Smooth muscle cell (in vitro differentiated cells): ENCODE measurements at regions not wholly inside any gene's neighbourhood (a gene's known extent, or its start where the extent isn't known, plus 50 kb on each side); places are given as distances from the start of the nearest gene placed in this dataset.
A peak's percentile ranks its signal among the peaks of the same experiment; 100 is the strongest.

ENCODE experiments used
- DNase-seq: peaks from one replicate; lab custom pipeline; 2025; ENCODE audit not compliant: unreplicated experiment; lab: John Stamatoyannopoulos, UW
- H2AFZ ChIP-seq: fragments of 200-600 bp; sonication (generic); 2 replicates; pipeline ENCODE4 v1.6.0; 2016; ENCODE audit warnings: antibody characterized with exemption, low read depth, mild to moderate bottlenecking
- H3F3A ChIP-seq: fragments of 200-600 bp; sonication (generic); 2 replicates; pipeline ENCODE4 v1.6.0; 2017; ENCODE audit warnings: antibody characterized with exemption, low read depth
- H3K27ac ChIP-seq: fragments of 200-600 bp; sonication (generic); 2 replicates; pipeline ENCODE4 v1.5.1; 2016; ENCODE audit warnings: low read depth, mild to moderate bottlenecking
- H3K27me3 ChIP-seq: fragments of 200-600 bp; sonication (generic); 2 replicates; pipeline ENCODE4 v1.6.1; 2016; ENCODE audit warnings: low read depth, mild to moderate bottlenecking
- H3K36me3 ChIP-seq: fragments of 200-600 bp; sonication (generic); 2 replicates; pipeline ENCODE4 v1.5.1; 2016; ENCODE audit warnings: low read depth
- H3K4me1 ChIP-seq: fragments of 200-600 bp; sonication (generic); 2 replicates; pipeline ENCODE4 v1.5.1; 2016; ENCODE audit warnings: low read depth
- H3K4me2 ChIP-seq: fragments of 200-600 bp; sonication (generic); 2 replicates; pipeline ENCODE4 v1.6.0; 2016; ENCODE audit warnings: mild to moderate bottlenecking
- H3K4me3 ChIP-seq: fragments of 200-600 bp; sonication (generic); 2 replicates; pipeline ENCODE4 v1.5.1; 2016; ENCODE audit warnings: mild to moderate bottlenecking
- H3K79me2 ChIP-seq: fragments of 200-600 bp; sonication (generic); 2 replicates; pipeline ENCODE4 v1.6.0; 2016; ENCODE audit warnings: low read depth, mild to moderate bottlenecking
- H3K9ac ChIP-seq: fragments of 200-600 bp; sonication (generic); 2 replicates; pipeline ENCODE4 v1.6.0; 2016; ENCODE audit warnings: low read depth
- H3K9me3 ChIP-seq: fragments of 200-600 bp; sonication (generic); replicated peaks from 2 replicates; pipeline ENCODE4 v1.5.1; 2016; ENCODE audit warnings: low read depth
- H4K20me1 ChIP-seq: fragments of 200-600 bp; sonication (generic); 2 replicates; pipeline ENCODE4 v1.6.0; 2016; ENCODE audit warnings: low read depth
- WGBS: methylation state at CpG from one replicate; pipeline ENCODE4 v1.1.7; 2016; ENCODE audit warnings: low lambda C conversion rate; 5-methylcytosine and 5-hydroxymethylcytosine counted together
- TF ChIP-seq, protein P1 (sequence below): fragments of 200-600 bp; sonication (generic); IDR thresholded peaks from 2 replicates; pipeline ENCODE4 v1.5.1; 2017; ENCODE audit warnings: borderline replicate concordance, mild to moderate bottlenecking, antibody characterized with exemption; ENCODE audit not compliant: insufficient read depth, poor library complexity, severe bottlenecking

GRCh38 chr3:177333533-177334520 lies 136.5 kb upstream of the TBL1XR1 start:
- H3K79me2 ChIP-seq, result no peaks in the 10 kb centered on the region
- no peaks in the 10 kb centered on the region for H3K27me3 ChIP-seq
- 78% methylated on average over 7 of the region's 7 CpGs for WGBS
- H3K4me2 ChIP-seq, result no peak overlapping the region
- H3K27ac ChIP-seq, result no peak overlapping the region
- H3K9ac ChIP-seq, result no peak overlapping the region
- H3F3A ChIP-seq, result no peaks in the 10 kb centered on the region
- no peaks in the 10 kb centered on the region for H4K20me1 ChIP-seq
- no peaks in the 10 kb centered on the region for H3K9me3 ChIP-seq
- TF ChIP-seq, protein P1, sequence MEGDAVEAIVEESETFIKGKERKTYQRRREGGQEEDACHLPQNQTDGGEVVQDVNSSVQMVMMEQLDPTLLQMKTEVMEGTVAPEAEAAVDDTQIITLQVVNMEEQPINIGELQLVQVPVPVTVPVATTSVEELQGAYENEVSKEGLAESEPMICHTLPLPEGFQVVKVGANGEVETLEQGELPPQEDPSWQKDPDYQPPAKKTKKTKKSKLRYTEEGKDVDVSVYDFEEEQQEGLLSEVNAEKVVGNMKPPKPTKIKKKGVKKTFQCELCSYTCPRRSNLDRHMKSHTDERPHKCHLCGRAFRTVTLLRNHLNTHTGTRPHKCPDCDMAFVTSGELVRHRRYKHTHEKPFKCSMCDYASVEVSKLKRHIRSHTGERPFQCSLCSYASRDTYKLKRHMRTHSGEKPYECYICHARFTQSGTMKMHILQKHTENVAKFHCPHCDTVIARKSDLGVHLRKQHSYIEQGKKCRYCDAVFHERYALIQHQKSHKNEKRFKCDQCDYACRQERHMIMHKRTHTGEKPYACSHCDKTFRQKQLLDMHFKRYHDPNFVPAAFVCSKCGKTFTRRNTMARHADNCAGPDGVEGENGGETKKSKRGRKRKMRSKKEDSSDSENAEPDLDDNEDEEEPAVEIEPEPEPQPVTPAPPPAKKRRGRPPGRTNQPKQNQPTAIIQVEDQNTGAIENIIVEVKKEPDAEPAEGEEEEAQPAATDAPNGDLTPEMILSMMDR, result no peak
- H3K4me1 ChIP-seq, result peaks cover 7% of the 10 kb centered on the region
- no peaks in the 10 kb centered on the region for H3K36me3 ChIP-seq
- no peak overlapping the region for H3K4me3 ChIP-seq
- no peak for DNase-seq
- H2AFZ ChIP-seq, result no peak overlapping the region

DNA sequence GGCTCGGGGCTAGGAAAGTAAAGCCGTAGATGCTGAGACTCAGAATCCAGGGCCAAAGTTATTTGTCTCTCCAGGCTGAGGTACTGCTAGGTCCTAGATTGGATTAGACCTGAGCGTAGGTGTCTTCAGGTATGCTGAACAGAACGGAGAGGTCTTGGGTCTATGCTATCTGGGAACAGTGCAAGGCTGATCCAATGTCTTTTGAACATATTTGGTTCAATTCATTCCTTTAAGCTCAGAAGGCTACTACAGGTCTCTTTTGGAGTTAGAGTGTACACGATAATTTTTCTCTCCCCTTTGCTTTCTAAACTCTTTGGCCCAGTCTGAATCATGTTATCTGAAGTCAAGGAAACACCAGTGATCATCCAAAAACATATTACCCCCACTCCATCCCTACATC lies 137.5 kb upstream of the TBL1XR1 start:
- TF ChIP-seq, protein P1, result no peak
- H3K9me3 ChIP-seq, result no peaks in the 10 kb centered on the region
- no peak overlapping the region for H3K9ac ChIP-seq
- DNase-seq, result no peak
- H4K20me1 ChIP-seq, result no peaks in the 10 kb centered on the region
- peaks cover 7% of the 10 kb centered on the region for H3K4me1 ChIP-seq
- no peaks in the 10 kb centered on the region for H3F3A ChIP-seq
- H3K27me3 ChIP-seq, result no peaks in the 10 kb centered on the region
- H3K4me2 ChIP-seq, result no peak overlapping the region
- no peak overlapping the region for H2AFZ ChIP-seq
- H3K79me2 ChIP-seq, result no peaks in the 10 kb centered on the region
- no peak overlapping the region for H3K4me3 ChIP-seq
- 98% methylated on average over 5 of the region's 5 CpGs for WGBS
- no peak overlapping the region for H3K27ac ChIP-seq
- H3K36me3 ChIP-seq, result no peaks in the 10 kb centered on the region

- H2AFZ ChIP-seq, result no peak overlapping the region
- DNase-seq, result no peak
- 61% methylated on average over 3 of the region's 3 CpGs for WGBS
- peak overlapping the region; percentile 23 for H3K4me2 ChIP-seq
- H3K9me3 ChIP-seq, result no peaks in the 10 kb centered on the region
- no peak overlapping the region for H3K27ac ChIP-seq
- TF ChIP-seq, protein P1, result no peak
- H4K20me1 ChIP-seq, result no peaks in the 10 kb centered on the region
- H3K9ac ChIP-seq, result no peak overlapping the region
- no peaks in the 10 kb centered on the region for H3K27me3 ChIP-seq
- H3K79me2 ChIP-seq, result no peaks in the 10 kb centered on the region
- H3K4me3 ChIP-seq, result no peak overlapping the region
- H3K36me3 ChIP-seq, result no peaks in the 10 kb centered on the region
- no peaks in the 10 kb centered on the region for H3F3A ChIP-seq
- peaks cover 7% of the 10 kb centered on the region for H3K4me1 ChIP-seq
Observed at GRCh38 chr3:177335728-177336127, 138.4 kb upstream of the TBL1XR1 start.
